ENCODE measurements at regions not wholly inside any gene's neighbourhood (a gene's known extent, or its start where the extent isn't known, plus 50 kb on each side); places are given as distances from the start of the nearest gene placed in this dataset.

GRCh38 chr3:76753599-76753998, 286.3 kb upstream of the ROBO2 start:
- H3K27me3 ChIP-seq: no peaks in the 10 kb centered on the region
- no peak overlapping the region for H3K4me3 ChIP-seq
- TF ChIP-seq CTCF (IDR thresholded peaks at IDR 0.05): no peak

GRCh38 chr3:76754247-76754646, 285.7 kb upstream of the ROBO2 start:
- Histone ChIP-seq H3K4me1 (no peaks in the 10 kb centered on the region), H3K27ac (no peak overlapping the region), H3K4me3 (no peak overlapping the region), H3K9me3 (no peaks in the 10 kb centered on the region), H3K27me3 (no peaks in the 10 kb centered on the region), H3K36me3 (no peaks in the 10 kb centered on the region)
- no peak for TF ChIP-seq CTCF (IDR thresholded peaks at IDR 0.05)
- DNase-seq (ENCODE audit: low spot score): no peak

More at GRCh38 chr3:76753599-76753998, 286.3 kb upstream of the ROBO2 start:
- Histone ChIP-seq H3K27ac (no peak overlapping the region), H3K36me3 (no peaks in the 10 kb centered on the region), H3K4me1 (no peaks in the 10 kb centered on the region), H3K9me3 (no peaks in the 10 kb centered on the region)
- DNase-seq (ENCODE audit: low spot score): no peak

GRCh38 chr3:76756577-76756976, 283.3 kb upstream of the ROBO2 start:
- no peaks in the 10 kb centered on the region for H3K9me3 ChIP-seq
- no peaks in the 10 kb centered on the region for H3K27me3 ChIP-seq
- no peaks in the 10 kb centered on the region for H3K36me3 ChIP-seq
- no peak overlapping the region for H3K27ac ChIP-seq
- TF ChIP-seq CTCF (IDR thresholded peaks at IDR 0.05): no peak
- H3K4me1 ChIP-seq: no peaks in the 10 kb centered on the region
- H3K4me3 ChIP-seq: no peak overlapping the region
- no peak for DNase-seq (ENCODE audit: low spot score)

GRCh38 chr3:76760336-76760735, 279.6 kb upstream of the ROBO2 start:
- Histone ChIP-seq H3K9me3 (no peaks in the 10 kb centered on the region), H3K27me3 (no peaks in the 10 kb centered on the region), H3K36me3 (no peaks in the 10 kb centered on the region), H3K27ac (no peak overlapping the region), H3K4me1 (no peaks in the 10 kb centered on the region), H3K4me3 (no peak overlapping the region)
- no peak for DNase-seq (ENCODE audit: low spot score)
- TF ChIP-seq CTCF (IDR thresholded peaks at IDR 0.05): no peak

- Histone ChIP-seq H3K27me3 (no peaks in the 10 kb centered on the region), H3K4me3 (no peak overlapping the region), H3K36me3 (no peaks in the 10 kb centered on the region), H3K27ac (no peak overlapping the region), H3K4me1 (no peaks in the 10 kb centered on the region), H3K9me3 (no peaks in the 10 kb centered on the region)
- TF ChIP-seq CTCF (IDR thresholded peaks at IDR 0.05): no peak
- no peak for DNase-seq (ENCODE audit: low spot score)
These were observed 274.4 kb upstream of the ROBO2 start for GRCh38 chr3:76765511-76765910.

GRCh38 chr3:76768912-76769311, 271.0 kb upstream of the ROBO2 start:
- H3K27me3 ChIP-seq: no peaks in the 10 kb centered on the region
- TF ChIP-seq CTCF (IDR thresholded peaks at IDR 0.05): no peak
- H3K27ac ChIP-seq: no peak overlapping the region
- no peak for DNase-seq (ENCODE audit: low spot score)
- H3K4me3 ChIP-seq: no peak overlapping the region
- H3K36me3 ChIP-seq: no peaks in the 10 kb centered on the region
- H3K9me3 ChIP-seq: no peaks in the 10 kb centered on the region
- H3K4me1 ChIP-seq: no peaks in the 10 kb centered on the region
